NCI-H2081 (cell line): ENCODE measurements at regions not wholly inside any gene's neighbourhood (a gene's known extent, or its start where the extent isn't known, plus 50 kb on each side); places are given as distances from the start of the nearest gene placed in this dataset.
"Not testable (repeated sequence)": the region's sequence is repeated elsewhere in the genome, so short reads cannot be mapped to it uniquely, and the experiment has no call there.

Source experiments
- DNase-seq, 2 experiments: peaks; one replicate each; lab custom pipeline; 2025; lab: John Stamatoyannopoulos, UW

DNA sequence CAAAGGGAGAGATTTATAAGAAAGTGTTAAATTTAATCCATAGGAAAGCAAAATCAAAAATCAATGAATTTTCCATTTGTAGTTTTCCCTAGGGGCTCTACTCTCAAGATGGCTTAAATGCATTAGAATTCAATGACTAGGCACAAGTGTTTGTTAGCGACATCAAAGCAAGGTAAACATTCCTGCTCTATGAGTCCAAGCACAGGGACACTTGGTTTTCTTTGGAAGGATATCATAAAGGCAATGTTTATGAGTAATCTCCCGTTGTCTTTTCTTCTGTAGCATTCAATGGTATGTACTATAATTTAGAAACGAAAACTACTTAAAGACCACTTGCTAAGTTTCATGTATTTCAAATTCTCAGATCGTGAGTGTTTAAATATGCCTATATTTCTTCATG lies 54.8 kb upstream of the ZNF717 start:
- not testable (repeated sequence) for DNase-seq

DNA sequence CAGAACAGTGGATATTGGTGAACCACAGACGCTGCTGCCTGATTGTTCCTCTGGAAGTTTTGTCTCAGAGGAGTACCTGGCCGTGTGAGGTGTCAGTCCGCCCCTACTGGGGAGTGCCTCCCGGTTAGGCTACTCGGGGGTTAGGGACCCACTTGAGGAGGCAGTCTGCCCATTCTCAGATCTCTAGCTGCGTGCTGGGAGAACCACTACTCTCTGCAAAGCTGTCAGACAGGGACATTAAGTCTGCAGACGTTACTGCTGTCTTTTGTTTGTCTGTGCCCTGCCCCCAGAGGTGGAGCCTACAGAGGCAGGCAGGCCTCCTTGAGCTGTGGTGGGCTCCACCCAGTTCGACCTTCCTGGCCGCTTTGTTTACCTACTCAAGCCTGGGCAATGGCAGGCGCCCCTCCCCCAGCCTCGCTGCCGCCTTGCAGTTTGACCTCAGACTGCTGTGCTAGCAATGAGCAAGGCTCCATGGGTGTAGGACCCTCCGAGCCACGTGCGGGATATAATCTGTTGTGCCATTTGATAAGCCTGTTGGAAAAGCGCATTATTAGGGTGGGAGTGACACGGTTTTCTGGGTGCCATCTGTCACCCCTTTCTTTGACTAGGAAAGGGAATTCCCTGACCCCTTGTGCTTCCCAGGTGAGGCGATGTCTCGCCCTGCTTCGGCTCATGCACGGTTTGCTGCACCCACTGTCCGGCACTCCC lies 65.1 kb upstream of the ZNF717 start:
- not testable (repeated sequence) for DNase-seq

DNA sequence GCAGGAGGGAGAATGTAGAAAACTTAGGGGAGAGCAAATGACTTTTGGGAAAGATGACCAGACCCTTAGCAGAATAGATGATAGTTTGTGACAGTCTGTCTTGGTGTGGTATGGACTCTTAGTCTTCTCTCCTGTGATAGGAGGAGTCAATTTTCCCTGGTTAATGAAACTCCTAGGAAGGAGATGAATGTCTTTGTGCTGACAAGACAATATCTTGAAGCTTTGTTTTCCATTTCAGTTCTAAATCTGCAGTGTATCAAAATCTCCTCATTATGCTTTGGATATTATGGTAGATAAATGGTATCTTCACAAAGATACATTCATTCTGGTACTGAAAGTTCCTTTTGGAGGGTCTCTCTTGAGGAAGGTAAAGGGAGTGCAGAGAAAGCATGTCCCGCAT lies 77.8 kb upstream of the ZNF717 start:
- no peak for DNase-seq

DNA sequence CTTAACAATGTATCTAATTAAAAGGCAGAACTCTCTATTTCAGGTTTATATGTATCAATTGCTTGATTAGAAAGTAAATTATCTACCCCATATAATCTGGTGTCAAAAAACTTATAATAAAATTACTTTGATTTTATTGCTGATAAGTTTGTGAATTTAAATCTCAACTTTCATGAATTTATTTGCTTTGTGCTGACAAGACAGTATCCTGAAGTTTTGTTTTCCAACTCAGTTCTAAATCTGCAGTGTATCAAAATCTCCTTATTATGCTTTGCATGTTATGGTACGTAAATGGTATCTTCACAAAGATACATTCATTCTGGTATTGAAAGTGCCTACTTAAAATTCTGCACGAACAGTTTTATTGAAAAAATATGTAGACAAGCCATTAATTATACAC lies 78.5 kb upstream of the ZNF717 start:
- no peak for DNase-seq

DNA sequence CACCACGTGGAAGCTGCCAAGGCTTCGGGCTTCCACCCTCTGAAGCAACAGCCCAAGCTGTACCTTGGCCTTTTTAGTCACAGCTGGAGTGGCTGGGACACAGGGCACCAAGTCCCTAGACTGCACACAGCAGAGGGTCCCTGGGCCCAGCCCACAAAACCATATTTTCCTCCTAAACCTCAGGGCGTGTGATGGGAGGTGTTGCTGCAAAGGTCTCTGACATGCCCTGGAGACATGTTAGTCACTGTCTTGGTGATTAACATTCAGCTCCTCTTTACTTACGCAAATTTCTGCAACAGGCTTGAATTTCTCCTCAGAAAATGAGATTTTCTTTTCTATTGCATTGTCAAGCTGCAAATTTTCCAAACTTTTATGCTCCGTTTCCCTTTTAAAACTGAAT lies 98.4 kb upstream of the ZNF717 start:
- not testable (repeated sequence) for DNase-seq

DNA sequence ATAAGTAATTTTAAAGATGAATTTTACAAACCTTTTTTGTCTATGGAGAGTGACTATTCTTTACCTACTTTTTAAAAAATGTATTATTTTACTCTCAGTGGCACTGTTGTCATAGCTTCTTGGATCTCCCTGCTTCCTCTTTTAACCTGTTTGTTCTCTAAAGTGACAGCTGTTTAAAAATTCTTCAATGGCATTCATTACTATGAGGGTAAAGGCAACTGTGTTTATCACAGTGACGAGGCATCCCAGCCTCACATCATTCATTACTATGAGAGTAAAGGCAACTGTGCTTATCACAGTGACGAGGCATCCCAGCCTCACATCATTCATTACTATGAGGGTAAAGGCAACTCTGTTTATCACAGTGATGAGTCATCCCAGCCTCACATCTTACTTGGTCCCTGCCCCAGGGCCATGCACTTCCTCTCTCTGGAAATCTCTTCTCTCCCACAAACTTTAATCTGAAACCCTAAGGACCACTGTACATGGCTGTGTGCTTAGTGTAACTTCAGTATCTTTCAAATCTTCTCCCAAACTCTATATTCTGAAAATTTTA lies 101.7 kb upstream of the ZNF717 start:
- no peak for DNase-seq

DNA sequence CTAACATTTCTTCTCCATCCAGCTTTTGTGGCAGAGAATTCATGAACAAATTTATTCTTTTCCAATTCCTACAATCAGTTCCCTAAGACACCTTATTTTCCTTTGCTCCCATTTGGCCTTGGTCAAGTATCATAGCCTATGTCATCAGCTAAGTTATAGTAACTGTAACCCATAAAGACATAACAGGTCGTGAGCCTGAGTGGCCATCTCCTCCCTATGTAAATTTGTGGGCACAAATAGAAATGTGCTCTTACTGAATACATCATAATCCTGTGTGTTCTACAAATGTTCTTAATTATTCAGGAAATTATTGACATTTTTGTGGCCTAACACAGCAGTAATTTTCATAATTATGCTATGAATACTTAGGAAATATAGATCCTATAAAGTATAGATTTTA lies 108.9 kb upstream of the ZNF717 start:
- DNase-seq = no peak

DNA sequence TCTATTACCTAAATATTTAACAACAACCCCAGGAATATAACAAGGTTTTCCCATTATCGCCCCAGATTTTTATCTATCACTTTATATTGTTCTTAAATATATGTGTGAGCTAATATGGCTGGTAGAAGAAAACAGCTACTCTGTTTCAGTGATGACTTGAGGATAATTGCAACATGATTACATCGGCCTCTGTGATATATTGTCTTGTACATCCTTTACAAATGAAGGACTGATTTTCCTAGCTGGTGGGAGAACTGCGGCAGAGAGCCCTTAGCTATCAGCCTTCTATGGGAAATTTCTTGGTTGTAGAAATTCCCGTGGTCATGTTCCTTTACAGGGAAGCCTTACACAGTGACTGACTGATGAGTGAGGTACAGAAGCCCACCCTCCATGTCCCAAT lies 110.9 kb upstream of the ZNF717 start:
- no peak for DNase-seq

DNA sequence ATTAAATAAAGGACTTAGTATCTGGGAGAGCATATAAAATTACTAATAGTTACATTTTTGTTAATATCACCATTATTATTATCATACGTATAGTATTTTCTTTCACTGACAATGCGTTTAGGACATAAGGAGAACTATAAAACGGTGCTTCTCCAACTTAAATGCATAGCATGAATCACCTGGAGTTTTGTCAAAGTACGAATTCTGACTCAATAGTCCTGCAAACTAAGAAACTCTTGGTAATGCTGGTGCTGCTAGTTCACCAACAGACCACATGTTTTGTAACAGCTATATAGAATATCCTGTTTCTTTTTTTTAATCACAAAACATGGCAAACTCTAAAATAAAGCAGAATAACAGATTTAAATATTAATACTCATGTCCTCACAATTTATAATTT lies 116.1 kb upstream of the ZNF717 start:
- not testable (repeated sequence) for DNase-seq

DNA sequence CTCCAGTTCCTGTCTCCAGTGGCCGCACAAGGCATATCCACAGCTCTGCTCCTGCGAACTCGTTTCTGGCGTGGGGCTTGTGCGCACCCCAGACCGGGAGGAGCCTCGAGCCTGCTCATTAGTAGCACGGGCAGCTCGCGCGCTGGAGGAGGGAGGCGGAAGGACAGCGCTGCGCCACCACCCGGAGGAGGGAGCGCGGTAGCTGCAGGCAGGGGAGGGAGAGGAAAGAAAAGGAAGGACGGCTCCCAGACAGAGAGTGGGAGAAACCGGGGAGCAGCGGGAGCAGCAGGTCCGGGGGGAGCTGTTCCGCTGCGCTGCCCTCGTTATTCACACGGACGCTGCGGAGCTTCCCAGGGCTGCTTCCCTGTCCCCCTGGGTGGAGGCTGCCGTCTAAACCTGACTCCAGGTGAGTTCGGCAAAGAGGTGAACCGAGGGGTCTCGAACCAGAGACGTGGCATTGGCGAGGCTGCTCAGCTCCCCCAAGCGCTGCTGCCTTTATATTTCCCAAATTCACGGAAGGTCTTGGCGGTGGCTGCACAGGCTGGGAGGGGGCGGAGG lies 121.3 kb upstream of the ZNF717 start:
- DNase-seq = peak; percentile 65 to 76

DNA sequence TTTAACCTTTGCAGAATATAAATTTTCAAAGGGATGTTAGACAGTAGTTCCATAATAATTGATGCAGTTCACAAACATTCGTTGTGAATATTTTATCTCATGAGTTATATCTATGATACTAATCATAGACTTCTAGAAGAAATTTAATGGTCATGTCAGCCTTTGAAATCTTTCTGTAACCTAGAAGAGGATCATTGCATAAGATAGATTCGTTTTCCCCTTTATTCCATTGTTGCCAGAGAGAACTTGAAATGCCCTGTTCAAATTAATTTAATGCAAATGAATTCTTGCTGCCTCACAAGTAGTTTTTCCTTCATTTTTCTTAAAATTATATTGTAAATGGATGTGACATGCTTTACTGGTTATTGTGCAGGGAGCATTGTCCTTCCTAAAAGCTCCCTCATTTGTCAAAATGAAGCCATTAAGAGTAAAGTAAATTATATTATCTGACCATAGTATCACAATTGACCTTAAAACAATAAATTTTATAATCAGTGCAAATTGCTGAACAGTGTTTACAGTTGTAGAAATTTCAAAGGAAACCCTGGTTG lies 128.5 kb upstream of the ZNF717 start:
- DNase-seq = no peak

DNA sequence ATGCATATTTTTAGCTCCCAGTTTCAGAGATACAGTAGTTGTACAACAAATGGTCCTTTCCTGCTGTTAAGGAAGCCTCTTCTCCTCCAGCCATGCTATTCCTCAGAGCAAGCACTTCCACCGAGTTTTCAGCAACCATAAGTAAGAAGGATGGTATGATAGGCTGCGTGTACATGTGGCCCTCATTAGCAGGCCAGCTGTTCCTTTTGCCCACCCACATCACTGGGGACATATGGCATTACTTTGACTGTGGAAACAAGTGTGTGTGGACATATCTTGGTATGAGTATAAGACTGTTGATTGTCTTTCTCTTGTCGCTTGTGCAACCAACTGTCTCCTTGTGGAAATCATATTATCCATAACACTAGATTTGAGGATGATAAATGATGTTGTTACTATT lies 129.4 kb upstream of the ZNF717 start:
- DNase-seq = not testable (repeated sequence)

DNA sequence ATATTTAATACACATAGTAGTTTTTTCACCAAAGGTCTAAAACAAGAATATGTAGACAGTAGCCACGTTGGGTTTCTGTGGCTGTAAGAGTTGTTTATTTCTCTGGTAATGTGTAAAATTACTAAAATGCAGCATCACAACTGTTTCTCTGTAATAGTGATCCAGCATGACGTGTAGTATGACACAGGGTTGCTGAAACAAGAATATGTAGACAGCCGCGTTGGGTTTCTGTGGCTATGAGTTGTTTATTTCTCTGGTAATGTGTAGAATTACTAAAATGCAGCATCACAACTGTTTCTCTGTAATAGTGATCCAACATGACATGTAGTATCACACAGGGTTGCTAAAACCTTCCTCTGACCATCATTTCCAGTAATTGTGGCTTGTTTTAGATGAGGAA lies 153.6 kb upstream of the ZNF717 start:
- DNase-seq = no peak

DNA sequence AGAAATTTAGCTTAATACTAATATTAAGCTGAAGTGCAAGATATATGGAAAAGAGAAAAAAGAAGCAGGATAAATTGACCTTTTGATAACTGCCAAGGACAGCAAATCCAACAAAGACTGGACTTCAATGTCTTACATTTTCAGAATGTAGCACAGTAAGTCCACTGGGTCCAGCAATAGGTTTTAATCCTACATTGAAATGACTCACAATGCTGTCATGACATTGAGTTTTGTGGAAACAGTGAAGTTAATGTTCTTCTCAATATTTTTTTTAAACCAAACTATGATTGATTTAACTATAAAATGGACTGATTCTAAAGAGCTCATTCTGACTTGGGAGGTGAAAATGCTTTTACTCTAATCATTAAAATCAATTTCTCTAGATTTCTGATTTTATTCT lies 166.6 kb upstream of the ZNF717 start:
- DNase-seq = no peak

DNA sequence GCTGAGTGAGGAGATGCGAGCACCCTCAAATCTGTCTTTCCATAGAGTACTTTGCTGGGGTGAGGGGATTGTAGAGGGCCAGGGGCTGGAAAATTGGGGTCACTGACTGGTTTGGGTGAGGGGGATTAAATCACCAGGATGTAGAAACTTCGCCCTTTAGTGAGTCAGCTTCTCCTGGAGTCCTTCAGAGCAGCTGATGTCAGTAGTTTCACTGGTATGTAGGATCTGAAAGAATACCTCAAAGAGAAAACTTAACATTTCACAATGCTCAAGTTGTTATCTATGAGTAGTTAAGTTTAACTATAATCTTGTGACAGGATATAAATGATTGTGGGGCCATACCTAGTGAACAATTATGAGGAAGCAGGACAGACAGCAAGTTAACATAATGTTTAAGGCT lies 174.7 kb upstream of the ZNF717 start:
- DNase-seq = not testable (repeated sequence)

DNA sequence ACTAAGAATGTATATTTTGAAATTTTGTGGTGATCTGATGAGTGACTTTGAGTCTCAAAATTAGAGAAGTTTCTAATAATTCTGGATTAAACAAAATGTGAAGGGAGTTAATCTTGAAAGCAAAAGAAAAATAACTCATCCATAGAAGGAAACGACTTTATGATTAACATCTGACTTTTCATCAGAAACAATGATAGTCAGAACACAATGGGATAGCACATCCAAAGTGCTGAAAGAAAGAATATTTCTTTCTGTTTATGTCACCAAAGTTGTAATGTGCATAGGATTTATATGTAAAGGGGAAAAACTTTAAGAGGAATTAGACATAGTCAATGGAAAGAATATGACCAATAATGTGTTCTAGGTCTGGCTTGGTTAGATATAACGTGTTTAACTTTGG lies 176.7 kb upstream of the ZNF717 start:
- not testable (repeated sequence) for DNase-seq

DNA sequence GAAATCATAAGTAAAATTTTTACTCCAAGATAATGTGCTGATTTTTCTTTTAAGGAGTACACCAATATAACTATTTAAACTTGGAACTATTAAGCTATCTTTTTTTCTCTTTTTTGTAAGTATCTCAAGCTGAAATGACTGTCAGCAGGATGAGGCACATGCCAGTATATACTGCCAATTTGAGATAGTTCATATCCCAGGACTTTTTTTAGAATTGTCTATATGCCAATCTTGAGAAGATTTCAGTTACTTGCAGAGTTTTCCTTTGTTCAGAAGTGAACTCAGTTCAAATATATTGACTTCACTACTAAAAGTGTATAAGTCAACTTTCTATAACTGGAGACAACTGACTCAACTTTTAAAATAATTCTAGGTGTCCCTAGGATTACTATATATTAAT lies 181.7 kb upstream of the ZNF717 start:
- DNase-seq = no peak

DNA sequence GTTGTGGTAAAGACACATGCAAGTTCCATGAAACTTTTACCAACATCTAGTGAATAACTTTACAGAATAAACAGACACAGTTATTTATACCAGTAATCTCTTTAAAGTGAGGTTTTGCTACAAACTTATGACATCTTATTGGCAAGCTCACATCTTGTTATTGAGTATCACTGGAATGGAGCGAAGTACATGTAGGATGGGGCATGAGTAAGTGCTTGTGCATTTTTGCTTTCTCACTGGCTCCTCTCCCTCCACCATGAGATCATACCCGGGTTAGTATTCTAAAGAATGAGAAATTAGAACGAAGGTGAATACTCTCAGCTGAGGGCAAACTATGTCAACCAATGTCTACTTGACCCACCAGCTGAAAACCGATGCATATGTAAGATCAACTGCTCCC lies 193.3 kb upstream of the ZNF717 start:
- DNase-seq = no peak

DNA sequence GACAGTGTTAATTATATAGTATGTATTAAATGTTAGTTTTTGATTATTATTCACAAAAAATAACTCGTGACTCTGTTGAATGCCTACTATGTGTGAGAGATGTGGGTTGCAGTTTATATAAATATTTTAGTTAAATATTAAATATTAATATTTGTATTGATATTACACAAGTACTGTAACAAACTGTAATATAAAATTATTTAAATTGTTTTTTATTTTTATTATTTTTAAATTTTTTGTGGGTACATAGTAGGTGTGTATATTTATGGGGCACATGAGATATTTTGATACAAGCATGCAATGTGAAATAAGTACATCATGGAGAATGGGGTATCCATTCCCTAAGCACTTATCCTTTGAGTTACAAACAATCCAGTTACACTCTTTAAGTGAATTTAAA lies 196.1 kb upstream of the ZNF717 start:
- DNase-seq = no peak

DNA sequence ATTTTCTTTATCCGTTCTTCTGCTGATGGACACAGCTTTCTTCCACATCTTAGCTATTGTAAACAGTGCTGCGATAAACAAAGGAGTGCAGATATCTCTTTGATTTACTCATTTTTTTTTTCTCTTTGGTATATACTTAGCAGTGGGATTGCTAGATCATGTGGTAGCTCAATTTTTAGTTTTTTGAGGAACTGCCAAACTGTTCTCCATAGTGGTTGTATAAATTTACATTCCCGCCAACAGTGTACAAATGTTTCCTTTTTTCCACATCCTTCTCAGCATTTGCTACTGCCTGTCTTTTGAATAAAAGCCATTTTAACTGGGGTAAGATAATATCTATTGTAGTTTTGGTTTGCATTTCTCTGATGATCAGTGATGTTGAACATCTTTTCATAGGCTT lies 196.8 kb upstream of the ZNF717 start:
- no peak for DNase-seq

DNA sequence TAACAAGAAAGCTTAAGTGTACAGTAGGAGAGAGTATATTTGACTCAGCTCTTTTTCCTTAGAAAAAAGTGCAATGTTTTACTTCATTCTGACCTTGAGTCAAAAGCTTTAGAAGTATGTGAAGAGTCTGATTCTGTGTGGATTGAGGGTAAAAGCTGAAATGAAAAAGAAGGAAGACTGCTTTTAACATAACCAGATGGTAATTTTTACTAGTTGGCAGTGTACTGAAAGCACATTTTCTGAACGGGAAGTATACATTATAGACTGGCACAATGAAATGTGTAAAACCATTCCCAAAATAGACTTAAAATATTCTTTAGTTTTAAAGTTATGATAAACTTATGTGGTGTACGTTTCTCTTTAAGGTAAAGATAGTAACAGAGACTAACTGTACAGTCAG lies 197.8 kb upstream of the ZNF717 start:
- no peak for DNase-seq

DNA sequence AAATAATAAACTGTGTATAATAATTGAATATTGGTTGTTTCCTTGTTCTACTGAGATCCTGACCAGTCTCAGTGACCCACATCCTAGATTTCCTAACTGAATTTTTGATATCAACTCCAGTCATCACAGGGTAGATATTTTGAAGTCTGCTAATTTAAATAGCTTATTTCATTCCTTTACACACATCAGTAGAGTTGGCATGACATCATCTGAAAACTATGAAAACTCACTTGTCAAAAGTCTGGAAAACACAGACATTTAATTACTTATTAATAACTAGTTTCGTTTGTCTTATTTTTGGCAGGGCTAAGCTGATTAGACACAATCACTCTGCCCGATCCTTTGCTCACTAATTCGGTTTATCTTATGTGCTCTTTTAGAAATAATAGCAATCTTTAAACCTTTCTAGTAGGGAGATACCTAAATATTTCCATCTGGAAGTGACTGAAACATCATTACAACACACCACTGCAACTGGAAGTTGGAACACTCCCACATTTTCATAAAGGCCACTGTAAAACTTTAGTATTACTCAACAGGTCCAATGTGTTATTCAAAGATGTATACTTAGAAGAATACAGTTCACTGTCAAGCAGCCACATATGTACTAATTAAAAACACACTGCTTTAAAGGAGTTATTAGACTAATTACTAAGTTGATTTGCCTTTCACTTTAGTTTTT lies 198.4 kb upstream of the ZNF717 start:
- no peak for DNase-seq

DNA sequence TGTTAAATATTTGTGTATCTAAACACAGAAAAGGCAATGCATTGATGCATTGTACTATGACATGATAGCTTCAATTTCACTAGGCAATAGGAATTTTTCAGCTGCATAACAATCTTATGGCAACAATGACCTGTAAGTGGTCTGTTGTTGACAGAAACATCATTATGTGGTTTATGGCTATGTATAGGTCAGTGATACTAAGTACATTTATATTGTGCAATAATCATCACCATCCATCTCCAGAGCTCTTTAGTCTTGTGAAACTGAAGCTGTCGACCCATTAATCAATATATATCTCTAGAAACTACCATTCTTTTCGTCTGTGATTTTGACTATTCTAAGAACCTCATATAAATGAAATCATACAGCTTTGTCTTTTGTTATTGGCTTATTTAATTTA lies 200.1 kb upstream of the ZNF717 start:
- DNase-seq = no peak
